Esophagus muscularis mucosa (tissue), 4 donors: ENCODE measurements at regions not wholly inside any gene's neighbourhood (a gene's known extent, or its start where the extent isn't known, plus 50 kb on each side); places are given as distances from the start of the nearest gene placed in this dataset.

Experiments used
- CTCF ChIP-seq, 3 experiments: fragments of 200-600 bp in 2 of 3; fragments of 450-650 bp in 1 of 3; sonication (generic) in 2 of 3; IDR thresholded peaks; one replicate each; pipeline ENCODE4 v1.5.1; 2017 to 2019; ENCODE audit warnings: antibody characterized with exemption in 3 of 3, mild to moderate bottlenecking in 2 of 3, moderate library complexity in 1 of 3
- EP300 ChIP-seq: sonication (generic); formaldehyde crosslinking; IDR thresholded peaks from one replicate; pipeline ENCODE4 v1.6.1; 2017; ENCODE audit warnings: antibody characterized with exemption
- POLR2A ChIP-seq: fragments of 450-650 bp; IDR thresholded peaks from one replicate; pipeline ENCODE4 v1.6.1; 2017; ENCODE audit warnings: antibody characterized with exemption, moderate library complexity, mild to moderate bottlenecking, low read depth
- POLR2AphosphoS5 ChIP-seq, 2 donors: sonication (generic); formaldehyde crosslinking; IDR thresholded peaks; one replicate each; pipeline ENCODE4 v1.6.1; 2017; ENCODE audit warnings: antibody characterized with exemption in 2 of 2

- TF ChIP-seq POLR2A, result no peak
- TF ChIP-seq CTCF (IDR thresholded peaks at IDR 0.05), result no peak
- no peak for TF ChIP-seq EP300
- TF ChIP-seq POLR2AphosphoS5 (IDR thresholded peaks at IDR 0.05), result no peak
These were observed 387.4 kb upstream of the ASIC2 start for GRCh38 chr17:33680472-33680871.
